Spleen (tissue), 7 donors: ENCODE measurements at regions not wholly inside any gene's neighbourhood (a gene's known extent, or its start where the extent isn't known, plus 50 kb on each side); places are given as distances from the start of the nearest gene placed in this dataset.

Source experiments
- POLR2A ChIP-seq, 3 donors: fragments of 450-650 bp; IDR thresholded peaks; one replicate each; pipeline ENCODE4 v1.5.1; 2017; ENCODE audit warnings: antibody characterized with exemption in 3 of 3, mild to moderate bottlenecking in 1 of 3
- POLR2AphosphoS5 ChIP-seq, 3 donors: sonication (generic); formaldehyde crosslinking; IDR thresholded peaks; one replicate each; pipeline ENCODE4 v1.5.1; 2017; ENCODE audit warnings: antibody characterized with exemption in 3 of 3
- TF ChIP-seq, protein P1 (sequence below), 11 experiments: fragments of 200-600 bp in 7 of 11; fragments of 450-650 bp in 4 of 11; sonication (generic) in 4 of 11; IDR thresholded peaks in 8 of 11; conservative IDR thresholded peaks in 3 of 11; 1 replicate in 7 of 11; 2 replicates in 4 of 11; pipeline versions ENCODE4 v1.4.0 to v1.8.0; 2016 to 2021; ENCODE audit warnings: antibody characterized with exemption in 11 of 11, inconsistent platforms in 4 of 11, mild to moderate bottlenecking in 1 of 11
- donor health status: DM: no; HTN: no; CAD: no; lungs with moderate emphysema.
- donor health status: DM: no; HTN: no; CAD: no.
- donor health status: DM: no; HTN: no; CAD: no.

DNA sequence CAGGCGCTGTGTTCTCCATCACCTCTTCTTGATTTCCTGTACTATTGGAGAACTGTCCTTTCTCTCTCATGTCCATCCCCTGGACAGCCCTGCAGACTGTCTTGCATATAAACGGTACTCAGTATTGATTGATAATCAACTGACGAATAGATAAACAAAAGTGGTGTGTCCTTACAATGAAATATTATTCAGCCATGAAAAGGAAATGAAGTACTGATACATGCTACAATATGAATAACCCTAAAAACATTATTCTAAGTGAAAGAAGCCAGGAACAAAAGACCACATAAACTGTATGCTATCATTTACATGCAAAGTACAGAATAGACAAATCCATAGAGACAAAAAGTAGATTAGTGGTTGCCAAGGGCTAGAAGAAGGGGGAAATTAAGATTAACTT lies 77.6 kb downstream of the SDC1 start:
- TF ChIP-seq, protein P1, sequence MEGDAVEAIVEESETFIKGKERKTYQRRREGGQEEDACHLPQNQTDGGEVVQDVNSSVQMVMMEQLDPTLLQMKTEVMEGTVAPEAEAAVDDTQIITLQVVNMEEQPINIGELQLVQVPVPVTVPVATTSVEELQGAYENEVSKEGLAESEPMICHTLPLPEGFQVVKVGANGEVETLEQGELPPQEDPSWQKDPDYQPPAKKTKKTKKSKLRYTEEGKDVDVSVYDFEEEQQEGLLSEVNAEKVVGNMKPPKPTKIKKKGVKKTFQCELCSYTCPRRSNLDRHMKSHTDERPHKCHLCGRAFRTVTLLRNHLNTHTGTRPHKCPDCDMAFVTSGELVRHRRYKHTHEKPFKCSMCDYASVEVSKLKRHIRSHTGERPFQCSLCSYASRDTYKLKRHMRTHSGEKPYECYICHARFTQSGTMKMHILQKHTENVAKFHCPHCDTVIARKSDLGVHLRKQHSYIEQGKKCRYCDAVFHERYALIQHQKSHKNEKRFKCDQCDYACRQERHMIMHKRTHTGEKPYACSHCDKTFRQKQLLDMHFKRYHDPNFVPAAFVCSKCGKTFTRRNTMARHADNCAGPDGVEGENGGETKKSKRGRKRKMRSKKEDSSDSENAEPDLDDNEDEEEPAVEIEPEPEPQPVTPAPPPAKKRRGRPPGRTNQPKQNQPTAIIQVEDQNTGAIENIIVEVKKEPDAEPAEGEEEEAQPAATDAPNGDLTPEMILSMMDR (IDR thresholded peaks at IDR 0.05 in 8 of 11, conservative IDR thresholded peaks at IDR 0.05 in 3 of 11) = no peak
- TF ChIP-seq POLR2AphosphoS5 (IDR thresholded peaks at IDR 0.05) = no peak
- no peak for TF ChIP-seq POLR2A (IDR thresholded peaks at IDR 0.05)
